Astrocyte of the spinal cord (primary cell): ENCODE measurements at regions not wholly inside any gene's neighbourhood (a gene's known extent, or its start where the extent isn't known, plus 50 kb on each side); places are given as distances from the start of the nearest gene placed in this dataset.
"Not testable (repeated sequence)": the region's sequence is repeated elsewhere in the genome, so short reads cannot be mapped to it uniquely, and the experiment has no call there.

Source experiments
- DNase-seq: peaks from one replicate; pipeline ENCODE4 v3.0.0; 2011; ENCODE audit warnings: low read depth, low spot score
- H3K4me3 ChIP-seq: 2 replicates; pipeline ENCODE4 v1.5.1; 2011; ENCODE audit warnings: low read depth, mild to moderate bottlenecking, low read length, moderate library complexity
- in situ Hi-C: cut with HindIII; loops from 2 replicates; pipeline ENCODE4 v1.10.0; 2017; ENCODE audit warnings: low sequenced_read_pairs
- TF ChIP-seq, protein P1 (sequence below): IDR thresholded peaks from 2 replicates; pipeline ENCODE4 v1.5.1; 2012; ENCODE audit warnings: low read depth, mild to moderate bottlenecking, low read length, inconsistent platforms

DNA sequence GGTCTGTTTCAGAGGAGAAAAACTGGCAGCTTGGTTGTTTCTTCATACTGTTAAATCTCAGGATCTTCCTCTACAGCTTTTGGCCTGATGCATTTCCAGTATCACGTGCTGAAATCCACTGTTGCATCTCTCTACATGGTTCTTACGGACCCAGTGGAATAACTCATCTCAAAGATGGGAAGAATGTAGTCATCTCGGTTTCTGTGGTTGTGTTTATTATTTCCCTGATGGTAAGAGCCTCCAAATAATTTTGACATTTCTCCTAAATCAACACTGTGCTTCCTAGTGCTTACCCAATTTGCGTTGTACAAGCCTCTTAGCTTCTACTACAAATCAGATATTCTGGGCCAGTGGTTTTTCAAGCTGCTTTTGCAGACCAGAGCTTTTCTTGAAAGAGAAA lies 812.8 kb downstream of the C12orf50 start:
- TF ChIP-seq, protein P1, sequence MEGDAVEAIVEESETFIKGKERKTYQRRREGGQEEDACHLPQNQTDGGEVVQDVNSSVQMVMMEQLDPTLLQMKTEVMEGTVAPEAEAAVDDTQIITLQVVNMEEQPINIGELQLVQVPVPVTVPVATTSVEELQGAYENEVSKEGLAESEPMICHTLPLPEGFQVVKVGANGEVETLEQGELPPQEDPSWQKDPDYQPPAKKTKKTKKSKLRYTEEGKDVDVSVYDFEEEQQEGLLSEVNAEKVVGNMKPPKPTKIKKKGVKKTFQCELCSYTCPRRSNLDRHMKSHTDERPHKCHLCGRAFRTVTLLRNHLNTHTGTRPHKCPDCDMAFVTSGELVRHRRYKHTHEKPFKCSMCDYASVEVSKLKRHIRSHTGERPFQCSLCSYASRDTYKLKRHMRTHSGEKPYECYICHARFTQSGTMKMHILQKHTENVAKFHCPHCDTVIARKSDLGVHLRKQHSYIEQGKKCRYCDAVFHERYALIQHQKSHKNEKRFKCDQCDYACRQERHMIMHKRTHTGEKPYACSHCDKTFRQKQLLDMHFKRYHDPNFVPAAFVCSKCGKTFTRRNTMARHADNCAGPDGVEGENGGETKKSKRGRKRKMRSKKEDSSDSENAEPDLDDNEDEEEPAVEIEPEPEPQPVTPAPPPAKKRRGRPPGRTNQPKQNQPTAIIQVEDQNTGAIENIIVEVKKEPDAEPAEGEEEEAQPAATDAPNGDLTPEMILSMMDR, result no peak
- in situ Hi-C loops, result no loop called here
- peak; percentile 55 for DNase-seq
- H3K4me3 ChIP-seq, result no peak overlapping the region

DNA sequence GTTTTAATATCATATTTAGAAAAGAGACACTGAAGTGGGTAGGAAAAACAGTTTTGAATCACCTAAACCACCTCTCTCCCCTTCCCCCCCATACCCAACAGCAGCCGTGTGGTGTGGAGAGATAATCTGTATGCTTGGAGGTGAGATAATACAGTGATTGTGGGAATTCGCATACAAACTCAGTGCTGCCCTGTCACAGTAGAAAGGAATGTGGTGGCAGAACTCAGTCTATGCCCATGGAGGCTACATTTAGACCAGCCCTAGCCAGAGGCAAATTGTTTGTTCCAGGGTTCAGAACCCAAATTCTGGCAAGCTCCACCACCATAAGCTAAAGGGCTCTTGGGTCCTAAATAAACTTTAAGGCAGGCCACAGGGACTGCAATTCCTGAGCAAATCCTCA lies 827.0 kb downstream of the C12orf50 start:
- DNase-seq, result no peak
- H3K4me3 ChIP-seq, result no peak overlapping the region
- in situ Hi-C loops, result no loop called here
- TF ChIP-seq, protein P1, result no peak

DNA sequence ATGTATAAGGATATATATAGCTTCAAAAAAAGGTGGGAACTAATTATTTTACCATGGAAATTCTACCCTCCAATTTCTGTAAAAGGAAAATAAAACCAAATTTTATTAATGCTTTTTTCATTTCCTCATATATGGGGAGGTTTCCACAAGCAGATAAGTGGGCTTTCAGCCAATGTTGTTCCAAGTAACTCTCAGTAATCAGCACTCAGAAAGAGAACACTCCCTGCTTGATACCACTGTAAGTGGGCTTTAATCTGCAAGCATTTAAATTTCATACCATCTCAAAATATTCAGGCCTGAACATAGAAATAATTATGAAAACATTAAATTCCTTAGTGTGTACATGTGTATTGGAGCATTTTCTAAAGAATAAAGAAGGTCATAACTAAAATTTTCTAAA lies 827.6 kb downstream of the C12orf50 start:
- no peak for DNase-seq
- TF ChIP-seq, protein P1, result no peak
- no peak overlapping the region for H3K4me3 ChIP-seq
- in situ Hi-C loops, result no loop called here

GRCh38 chr12:87200289-87200979 lies 828.8 kb downstream of the C12orf50 start:
- TF ChIP-seq, protein P1, result no peak

DNA sequence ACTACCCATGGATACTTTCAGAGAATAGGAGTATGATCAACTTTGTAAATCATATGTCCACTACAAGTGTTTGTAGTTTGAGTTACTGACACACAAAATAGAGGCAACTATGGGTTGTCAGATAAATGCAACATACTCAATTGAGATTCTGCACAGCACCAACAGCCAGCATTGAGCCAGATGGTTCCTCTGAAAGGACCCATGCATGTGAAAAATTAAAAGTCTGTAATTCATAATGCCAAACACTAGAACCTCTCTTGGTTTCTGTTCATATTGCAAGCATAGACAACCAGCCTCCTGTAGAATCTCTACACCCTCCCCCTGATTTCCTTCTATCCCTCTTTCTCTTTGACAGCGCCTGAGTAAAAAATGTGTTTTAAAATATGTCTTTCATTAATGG lies 831.0 kb downstream of the C12orf50 start:
- H3K4me3 ChIP-seq, result no peak overlapping the region
- no peak for DNase-seq
- TF ChIP-seq, protein P1, result no peak
- in situ Hi-C loops, result no loop called here

More at GRCh38 chr12:87200289-87200979, 828.8 kb downstream of the C12orf50 start:
- in situ Hi-C loops, result no loop called here
- H3K4me3 ChIP-seq, result no peak overlapping the region
- no peak for DNase-seq

DNA sequence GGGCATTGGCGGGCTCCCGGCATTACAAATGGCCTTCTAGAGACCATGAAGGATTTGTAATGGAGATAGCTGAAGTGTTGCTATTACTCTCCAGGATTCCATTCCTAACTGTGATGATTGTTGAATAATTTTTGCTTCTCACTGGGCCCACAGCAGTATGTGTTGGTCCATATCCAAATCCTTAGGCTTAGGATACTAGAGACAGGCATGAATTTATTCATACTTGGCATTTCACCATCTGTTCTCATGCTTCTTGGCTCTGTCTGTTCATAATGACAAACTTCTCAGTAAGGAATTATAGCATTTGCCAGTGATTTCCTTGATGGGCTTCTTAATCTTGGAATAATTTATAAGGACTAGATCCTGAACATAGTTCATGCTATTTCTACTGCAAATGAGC lies 832.9 kb downstream of the C12orf50 start:
- TF ChIP-seq, protein P1, result no peak
- H3K4me3 ChIP-seq, result no peak overlapping the region
- in situ Hi-C loops, result no loop called here
- no peak for DNase-seq

DNA sequence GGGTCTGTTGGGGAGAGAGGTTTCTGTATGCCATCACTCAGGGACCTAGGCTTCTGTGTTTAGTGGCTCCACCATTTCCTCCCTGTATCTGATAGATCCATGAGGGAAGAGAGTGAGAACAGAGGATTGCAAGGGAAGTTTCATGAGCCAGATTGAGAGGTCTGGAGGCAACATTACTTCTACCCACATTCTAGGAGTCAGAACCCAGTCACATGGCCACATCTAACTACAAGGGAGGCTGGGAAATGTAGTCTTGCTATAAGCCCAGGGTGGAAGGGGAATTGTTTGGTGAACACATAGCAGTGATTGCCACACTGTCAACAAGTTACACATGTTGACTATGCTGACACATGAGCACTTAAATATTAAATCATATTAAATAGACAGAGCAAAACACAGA lies 834.8 kb downstream of the C12orf50 start:
- DNase-seq, in situ Hi-C loops, H3K4me3 ChIP-seq: not testable (repeated sequence)
